ENCODE measurements at regions not wholly inside any gene's neighbourhood (a gene's known extent, or its start where the extent isn't known, plus 50 kb on each side); places are given as distances from the start of the nearest gene placed in this dataset.
"Not testable (repeated sequence)": the region's sequence is repeated elsewhere in the genome, so short reads cannot be mapped to it uniquely, and the experiment has no call there.

DNA sequence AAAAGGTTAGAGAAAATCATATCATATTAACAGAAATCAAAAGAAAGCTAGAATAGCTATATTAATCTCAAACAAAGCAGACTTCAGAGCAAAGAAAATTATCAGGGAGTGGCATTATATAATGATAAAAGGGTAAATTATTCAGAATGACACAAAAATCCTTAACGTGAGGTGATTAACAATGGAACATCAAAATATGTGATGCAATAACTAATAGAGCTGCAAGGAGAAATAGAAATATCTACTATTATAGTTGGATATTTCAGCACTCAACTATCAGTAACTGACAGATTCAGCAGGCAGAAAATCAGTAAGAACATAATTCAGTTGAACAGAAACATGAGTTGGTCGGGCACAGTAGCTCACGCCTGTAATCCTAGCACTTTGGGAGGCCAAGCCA, 275.1 kb upstream of the FSIP2 start:
- Histone ChIP-seq H3K4me3 (no peak overlapping the region), H3K27ac (no peak overlapping the region)

DNA sequence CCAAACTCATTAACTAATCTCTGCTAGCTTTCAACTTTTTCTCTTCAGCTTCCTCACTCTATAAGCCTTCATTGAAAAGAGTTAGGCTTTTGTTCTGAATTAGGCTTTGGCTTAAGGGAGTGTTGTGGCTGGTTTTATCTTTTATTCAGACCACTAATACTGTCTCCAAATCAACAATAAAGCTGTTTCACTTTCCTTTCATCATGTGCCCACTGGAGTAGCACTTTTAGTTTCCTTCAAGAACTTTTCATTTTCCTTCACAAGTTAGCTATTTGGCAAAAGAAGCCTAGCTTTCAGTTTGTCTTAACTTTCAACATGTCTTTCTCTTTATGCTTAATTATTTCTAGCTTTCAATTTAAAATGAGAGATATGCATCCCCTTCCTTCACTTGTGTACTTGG, 271.7 kb upstream of the FSIP2 start:
- H3K27ac ChIP-seq = no peak overlapping the region
- H3K4me3 ChIP-seq = no peak overlapping the region

DNA sequence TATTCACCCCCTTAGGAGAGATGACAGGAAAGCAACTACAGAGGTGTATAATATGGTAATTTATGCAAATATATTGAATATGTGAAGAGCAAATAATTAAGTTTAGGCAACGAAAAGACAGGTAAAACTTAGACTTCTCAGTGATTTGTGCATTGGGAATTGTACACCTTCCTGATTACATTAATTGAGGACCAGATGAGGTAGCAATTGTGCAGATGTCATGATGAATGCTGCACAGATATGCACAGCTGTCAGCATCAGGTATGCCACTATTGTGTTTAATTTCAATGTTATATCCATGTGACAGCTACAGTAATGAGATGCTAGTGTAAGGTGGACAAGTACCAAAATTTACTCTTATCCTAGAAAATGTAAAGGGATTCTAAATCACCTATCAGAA, 267.2 kb upstream of the FSIP2 start:
- H3K4me3 ChIP-seq = no peak overlapping the region
- H3K27ac ChIP-seq = no peak overlapping the region

- H3K27ac ChIP-seq = no peak overlapping the region
- no peak overlapping the region for H3K4me3 ChIP-seq
Measured at GRCh38 chr2:185472574-185472973, 266.0 kb upstream of the FSIP2 start.

GRCh38 chr2:185473838-185474237, 264.8 kb upstream of the FSIP2 start:
- H3K4me3 ChIP-seq = no peak overlapping the region

DNA sequence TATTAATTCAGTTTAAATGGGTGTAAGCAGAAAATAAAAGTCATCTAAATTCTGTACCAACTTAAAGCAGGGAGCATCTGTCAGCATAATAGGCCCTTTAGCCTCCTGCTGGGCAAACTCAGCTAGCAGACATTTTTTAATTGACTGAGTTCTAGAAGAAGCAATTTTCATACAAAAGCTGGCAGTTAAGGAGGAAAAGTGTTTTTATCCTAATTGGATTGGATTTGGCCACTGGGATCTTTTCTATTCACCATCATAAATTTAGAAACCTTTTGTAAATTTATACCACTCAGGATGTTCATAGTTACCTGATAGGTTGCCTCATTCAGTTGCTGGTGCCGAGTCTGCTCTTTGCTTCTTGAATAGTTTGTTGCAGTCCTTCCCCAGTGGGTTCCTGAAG, 262.7 kb upstream of the FSIP2 start:
- no peak overlapping the region for H3K27ac ChIP-seq
- H3K4me3 ChIP-seq = no peak overlapping the region

More at GRCh38 chr2:185473838-185474237, 264.8 kb upstream of the FSIP2 start:
- H3K27ac ChIP-seq = no peak overlapping the region

DNA sequence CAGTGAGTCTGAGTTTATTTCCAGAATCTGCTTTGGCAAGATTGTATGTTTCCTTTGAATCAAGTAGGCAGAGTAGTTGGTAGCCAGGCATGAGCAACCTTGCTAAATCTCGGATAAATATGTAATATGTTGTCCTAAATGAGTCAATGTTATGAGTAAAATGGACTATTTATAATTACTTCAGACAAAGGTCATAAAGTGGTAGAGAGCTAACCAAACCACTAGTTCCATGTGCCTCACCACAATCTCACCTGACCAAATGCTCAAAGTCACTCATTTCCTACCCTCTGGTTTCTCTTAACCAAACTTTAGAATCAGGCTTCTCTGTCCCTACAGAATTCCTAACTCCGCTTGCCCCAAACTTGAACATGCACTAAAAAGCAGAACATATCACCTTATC, 261.2 kb upstream of the FSIP2 start:
- Histone ChIP-seq H3K27ac (no peak overlapping the region), H3K4me3 (no peak overlapping the region)

- no peak overlapping the region for H3K4me3 ChIP-seq
- H3K27ac ChIP-seq = no peak overlapping the region
Measured at GRCh38 chr2:185484602-185485001, 254.0 kb upstream of the FSIP2 start.

- H3K4me3 ChIP-seq = no peak overlapping the region
- H3K27ac ChIP-seq = no peak overlapping the region
Measured at GRCh38 chr2:185502351-185502750, 236.3 kb upstream of the FSIP2 start.

- Histone ChIP-seq H3K4me3 (no peak overlapping the region), H3K27ac (no peak overlapping the region)
Measured at GRCh38 chr2:185507719-185508118, 230.9 kb upstream of the FSIP2 start.

DNA sequence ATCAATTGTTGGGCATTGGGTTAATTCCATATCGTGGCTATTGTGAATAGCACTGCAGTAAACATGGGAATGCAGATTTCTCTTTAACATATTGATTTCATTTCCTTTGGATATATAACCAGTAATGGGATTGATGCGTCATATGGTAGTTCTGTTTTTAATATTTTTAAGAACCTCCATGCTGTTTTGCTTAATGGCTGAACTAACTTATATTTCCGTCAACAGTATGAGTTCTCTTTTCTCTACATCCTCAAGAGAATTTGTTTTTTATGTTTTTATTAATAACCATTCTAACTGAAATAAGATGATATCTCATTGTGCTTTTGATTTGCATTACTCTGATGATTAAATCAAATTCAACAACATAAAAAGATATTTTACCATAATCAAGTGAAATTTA, 228.5 kb upstream of the FSIP2 start:
- H3K4me3 ChIP-seq = no peak overlapping the region

DNA sequence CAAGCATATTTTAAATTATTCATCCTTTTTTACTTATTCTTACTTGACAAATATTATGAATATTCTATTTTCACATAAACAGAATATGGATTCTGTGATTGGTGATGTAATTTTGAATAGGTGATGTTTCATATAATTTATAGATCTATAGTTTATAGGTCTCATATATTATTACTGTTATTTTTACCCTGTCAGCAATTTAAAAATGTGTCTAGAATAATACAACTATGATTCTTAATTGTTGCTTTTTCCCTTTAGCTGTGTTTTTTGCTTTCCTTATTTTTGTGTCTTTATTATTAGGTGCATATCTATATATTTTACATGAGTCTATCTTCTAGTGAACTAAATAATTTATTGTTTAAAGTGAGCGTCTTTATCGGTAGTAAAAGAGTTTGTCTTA, 226.7 kb upstream of the FSIP2 start:
- H3K27ac ChIP-seq = no peak overlapping the region

More for the DNA sequence above, 228.5 kb upstream of the FSIP2 start:
- H3K27ac ChIP-seq = no peak overlapping the region

GRCh38 chr2:185522472-185522871, 216.1 kb upstream of the FSIP2 start:
- no peak overlapping the region for H3K27ac ChIP-seq

More for the DNA sequence above, 226.7 kb upstream of the FSIP2 start:
- no peak overlapping the region for H3K4me3 ChIP-seq

DNA sequence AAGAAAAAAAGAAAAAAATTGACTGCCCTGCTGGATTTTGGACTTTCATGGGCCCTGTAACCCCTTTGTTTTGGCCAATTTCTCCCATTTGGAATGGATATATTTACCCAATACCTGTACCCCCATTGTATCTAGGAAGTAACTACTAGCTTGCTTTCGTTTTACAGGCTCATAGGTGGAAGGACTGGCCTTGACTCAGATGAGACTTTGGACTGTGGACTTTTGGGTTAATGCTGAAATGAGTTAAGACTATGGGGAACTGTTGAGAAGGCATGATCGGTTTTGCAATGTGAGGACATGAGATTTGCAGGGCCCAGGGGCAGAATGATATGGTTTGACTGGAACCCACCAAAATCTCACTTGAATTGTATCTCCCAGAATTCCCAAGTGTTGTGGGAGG, 214.4 kb upstream of the FSIP2 start:
- H3K27ac ChIP-seq, H3K4me3 ChIP-seq: not testable (repeated sequence)

More at GRCh38 chr2:185522472-185522871, 216.1 kb upstream of the FSIP2 start:
- no peak overlapping the region for H3K4me3 ChIP-seq

GRCh38 chr2:185526161-185526560, 212.4 kb upstream of the FSIP2 start:
- no peak overlapping the region for H3K4me3 ChIP-seq
- no peak overlapping the region for H3K27ac ChIP-seq

DNA sequence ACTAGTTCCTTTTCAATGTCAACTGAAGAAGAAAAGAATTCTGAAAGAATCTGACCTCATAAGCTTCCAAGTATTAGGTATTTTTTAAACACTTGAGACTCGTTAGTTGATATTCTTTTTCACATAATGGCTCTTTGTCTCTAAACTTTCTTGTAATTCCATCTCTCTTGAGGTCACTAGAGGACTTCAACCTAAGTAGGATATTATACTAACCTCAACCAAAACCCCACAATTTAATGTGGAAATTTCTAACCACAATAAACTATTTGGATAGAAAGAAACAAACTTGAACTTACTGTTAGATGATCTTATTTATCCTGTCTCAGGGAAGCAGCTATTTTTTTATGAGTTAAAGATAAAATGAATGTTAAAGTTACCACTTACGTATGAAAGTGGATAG, 206.9 kb upstream of the FSIP2 start:
- no peak overlapping the region for H3K27ac ChIP-seq
- no peak overlapping the region for H3K4me3 ChIP-seq

GRCh38 chr2:185537689-185538088, 200.9 kb upstream of the FSIP2 start:
- H3K27ac ChIP-seq = no peak overlapping the region
- no peak overlapping the region for H3K4me3 ChIP-seq

- Histone ChIP-seq H3K27ac (no peak overlapping the region), H3K4me3 (no peak overlapping the region)
Measured at GRCh38 chr2:185567196-185567595, 171.4 kb upstream of the FSIP2 start.

DNA sequence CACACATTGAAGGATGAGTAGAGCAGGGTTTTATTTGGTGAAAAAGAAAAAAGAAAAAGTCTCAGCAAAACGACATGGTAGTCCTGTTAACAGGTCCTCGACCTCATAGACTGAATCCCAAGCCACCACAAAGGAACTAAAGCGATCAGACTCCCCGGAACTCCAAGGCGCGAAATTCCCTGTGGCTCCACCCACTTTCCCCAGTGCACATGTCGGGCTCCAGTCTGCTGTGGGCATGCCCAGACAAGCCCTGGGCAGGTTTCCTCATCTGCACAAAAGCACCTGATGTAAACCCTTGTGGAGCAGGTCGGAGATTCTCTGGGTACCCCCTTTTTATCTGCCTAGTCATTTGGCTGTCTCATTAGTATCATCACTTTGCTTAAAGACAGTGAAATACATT, 170.7 kb upstream of the FSIP2 start:
- H3K27ac ChIP-seq = no peak overlapping the region

GRCh38 chr2:185578322-185578721, 160.3 kb upstream of the FSIP2 start:
- Histone ChIP-seq H3K4me3 (no peak overlapping the region), H3K27ac (no peak overlapping the region)

More for the DNA sequence above, 170.7 kb upstream of the FSIP2 start:
- no peak overlapping the region for H3K4me3 ChIP-seq

DNA sequence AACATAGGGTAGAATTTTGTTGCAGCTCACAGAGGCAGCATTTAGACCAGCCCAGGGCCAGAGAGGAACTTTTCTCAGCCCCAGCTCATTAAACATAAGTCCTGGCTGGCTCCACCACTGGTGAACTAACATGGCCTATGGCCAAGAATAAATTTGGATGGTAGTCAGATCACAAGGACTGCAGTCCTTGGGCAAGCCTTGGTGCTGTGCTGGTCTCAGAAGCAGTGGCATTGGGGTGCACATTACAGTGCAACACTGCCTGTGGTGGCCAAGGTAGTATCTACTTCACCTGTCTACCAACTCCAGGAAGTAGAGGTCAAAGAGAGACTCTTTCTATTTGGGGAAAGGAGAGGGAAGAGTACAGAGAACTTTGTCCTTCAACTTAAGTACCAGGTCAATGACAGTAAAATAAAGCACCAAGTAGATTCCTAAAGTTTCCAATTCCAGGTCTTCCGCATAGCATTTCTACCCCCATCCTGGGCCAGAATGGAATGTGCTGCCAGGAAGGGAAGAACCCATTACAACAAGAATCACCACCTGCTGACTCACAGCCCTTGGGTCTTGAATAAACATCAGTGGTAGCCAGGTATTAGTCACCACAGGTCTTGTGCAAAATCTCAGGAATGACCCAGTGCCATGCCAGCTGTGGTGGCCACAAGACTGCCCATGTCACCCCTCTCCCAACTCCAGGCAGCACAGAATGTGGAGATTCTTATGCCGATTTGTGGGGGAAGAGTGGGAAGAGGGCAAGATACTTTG, 155.4 kb upstream of the FSIP2 start:
- H3K4me3 ChIP-seq = no peak overlapping the region

GRCh38 chr2:185585165-185585564, 153.4 kb upstream of the FSIP2 start:
- H3K4me3 ChIP-seq, H3K27ac ChIP-seq: not testable (repeated sequence)

More for the DNA sequence above, 155.4 kb upstream of the FSIP2 start:
- H3K27ac ChIP-seq = no peak overlapping the region
